ENCODE measurements at regions not wholly inside any gene's neighbourhood (a gene's known extent, or its start where the extent isn't known, plus 50 kb on each side); places are given as distances from the start of the nearest gene placed in this dataset.

- TF ChIP-seq, protein P1, sequence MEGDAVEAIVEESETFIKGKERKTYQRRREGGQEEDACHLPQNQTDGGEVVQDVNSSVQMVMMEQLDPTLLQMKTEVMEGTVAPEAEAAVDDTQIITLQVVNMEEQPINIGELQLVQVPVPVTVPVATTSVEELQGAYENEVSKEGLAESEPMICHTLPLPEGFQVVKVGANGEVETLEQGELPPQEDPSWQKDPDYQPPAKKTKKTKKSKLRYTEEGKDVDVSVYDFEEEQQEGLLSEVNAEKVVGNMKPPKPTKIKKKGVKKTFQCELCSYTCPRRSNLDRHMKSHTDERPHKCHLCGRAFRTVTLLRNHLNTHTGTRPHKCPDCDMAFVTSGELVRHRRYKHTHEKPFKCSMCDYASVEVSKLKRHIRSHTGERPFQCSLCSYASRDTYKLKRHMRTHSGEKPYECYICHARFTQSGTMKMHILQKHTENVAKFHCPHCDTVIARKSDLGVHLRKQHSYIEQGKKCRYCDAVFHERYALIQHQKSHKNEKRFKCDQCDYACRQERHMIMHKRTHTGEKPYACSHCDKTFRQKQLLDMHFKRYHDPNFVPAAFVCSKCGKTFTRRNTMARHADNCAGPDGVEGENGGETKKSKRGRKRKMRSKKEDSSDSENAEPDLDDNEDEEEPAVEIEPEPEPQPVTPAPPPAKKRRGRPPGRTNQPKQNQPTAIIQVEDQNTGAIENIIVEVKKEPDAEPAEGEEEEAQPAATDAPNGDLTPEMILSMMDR (IDR thresholded peaks at IDR 0.05; ENCODE audit: poor library complexity) = no peak
- no peak for TF ChIP-seq EZH2 (IDR thresholded peaks at IDR 0.05; ENCODE audit: borderline replicate concordance)
- TF ChIP-seq EZH2phosphoT487 (IDR thresholded peaks at IDR 0.05; ENCODE audit: low read depth, severe bottlenecking, unreplicated experiment) = no peak
Observed at GRCh38 chr16:50467559-50467942, 80.6 kb upstream of the NKD1 start.

All from hepatocyte (in vitro differentiated cells).